ENCODE measurements at regions not wholly inside any gene's neighbourhood (a gene's known extent, or its start where the extent isn't known, plus 50 kb on each side); places are given as distances from the start of the nearest gene placed in this dataset.

- Histone ChIP-seq H3K36me3 (no peaks in the 10 kb centered on the region), H3K27me3 (no peaks in the 10 kb centered on the region), H3K9me3 (peaks cover 0 to 4% of the 10 kb centered on the region in 2 donors), H3K27ac (no peak overlapping the region), H3K4me1 (no peaks in the 10 kb centered on the region), H3K4me3 (no peak overlapping the region)
- intact Hi-C loops (cut with DNase I; ENCODE audit: low total_unique reads): no loop called here
- TF ChIP-seq POLR2AphosphoS5 (IDR thresholded peaks at IDR 0.05) (no peak), CTCF (IDR thresholded peaks at IDR 0.05) (no peak), POLR2A (IDR thresholded peaks at IDR 0.05) (no peak)
- no peak for DNase-seq (ENCODE audit: low spot score in 2 of 2)
Observed at GRCh38 chr16:13634959-13635358, 285.0 kb upstream of the ERCC4 start.

GRCh38 chr16:13638218-13638617 lies 281.7 kb upstream of the ERCC4 start:
- intact Hi-C loops (cut with DNase I; ENCODE audit: low total_unique reads): no loop called here

DNA sequence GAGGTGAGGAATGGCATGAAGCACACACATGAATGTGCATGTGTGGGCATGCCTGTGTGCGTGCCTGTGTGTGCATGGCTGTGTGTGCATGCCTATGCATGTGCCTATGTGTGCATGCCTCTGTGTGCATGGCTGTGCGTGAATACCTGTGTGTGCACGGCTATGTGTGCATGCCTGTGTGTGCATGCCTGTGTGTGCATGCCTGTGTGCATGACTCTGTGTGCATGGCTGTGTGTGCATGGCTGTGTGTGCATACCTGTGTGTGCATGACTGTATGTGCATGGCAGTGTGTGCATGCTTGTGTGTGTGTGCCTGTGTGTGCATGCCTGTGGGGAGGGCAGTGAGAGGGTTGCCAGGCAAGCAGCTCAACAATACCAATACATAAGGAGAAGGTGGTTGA lies 276.5 kb upstream of the ERCC4 start:
- H3K4me3 ChIP-seq: no peak overlapping the region
- no peaks in the 10 kb centered on the region for H3K36me3 ChIP-seq
- intact Hi-C loops (cut with DNase I; ENCODE audit: low total_unique reads): loop anchor here (2.0 kb wide), 1 partner anchor 55 kb away; no protein-coding TSS in a partner anchor
- no peak for DNase-seq (ENCODE audit: low spot score in 2 of 2)
- TF ChIP-seq POLR2A (IDR thresholded peaks at IDR 0.05) (no peak), POLR2AphosphoS5 (IDR thresholded peaks at IDR 0.05) (no peak), CTCF (IDR thresholded peaks at IDR 0.05) (no peak)
- no peaks in the 10 kb centered on the region for H3K27me3 ChIP-seq
- H3K9me3 ChIP-seq: no peaks in the 10 kb centered on the region
- H3K4me1 ChIP-seq: no peaks in the 10 kb centered on the region
- no peak overlapping the region for H3K27ac ChIP-seq

More at GRCh38 chr16:13638218-13638617, 281.7 kb upstream of the ERCC4 start:
- Histone ChIP-seq H3K9me3 (peaks cover 0 to 4% of the 10 kb centered on the region in 2 donors), H3K27ac (no peak overlapping the region), H3K36me3 (no peaks in the 10 kb centered on the region), H3K4me3 (no peak overlapping the region), H3K27me3 (no peaks in the 10 kb centered on the region), H3K4me1 (no peaks in the 10 kb centered on the region)
- TF ChIP-seq CTCF (IDR thresholded peaks at IDR 0.05) (no peak), POLR2A (IDR thresholded peaks at IDR 0.05) (no peak), POLR2AphosphoS5 (IDR thresholded peaks at IDR 0.05) (no peak)
- no peak for DNase-seq (ENCODE audit: low spot score in 2 of 2)

- TF ChIP-seq POLR2AphosphoS5 (IDR thresholded peaks at IDR 0.05) (no peak), POLR2A (IDR thresholded peaks at IDR 0.05) (no peak), CTCF (IDR thresholded peaks at IDR 0.05) (no peak)
- intact Hi-C loops (cut with DNase I; ENCODE audit: low total_unique reads): no loop called here
- Histone ChIP-seq H3K9me3 (no peaks in the 10 kb centered on the region), H3K36me3 (no peaks in the 10 kb centered on the region), H3K27ac (no peak overlapping the region), H3K4me3 (no peak overlapping the region), H3K4me1 (no peaks in the 10 kb centered on the region), H3K27me3 (no peaks in the 10 kb centered on the region)
- DNase-seq (ENCODE audit: low spot score in 2 of 2): no peak
Observed at GRCh38 chr16:13645601-13646245, 274.2 kb upstream of the ERCC4 start.

- H3K9me3 ChIP-seq: peaks cover 0 to under 1% of the 10 kb centered on the region in 2 donors
- no peak overlapping the region for H3K27ac ChIP-seq
- H3K36me3 ChIP-seq: no peaks in the 10 kb centered on the region
- no peak for DNase-seq (ENCODE audit: low spot score in 2 of 2)
- H3K27me3 ChIP-seq: no peaks in the 10 kb centered on the region
- TF ChIP-seq POLR2A (IDR thresholded peaks at IDR 0.05): no peak
- no peak for TF ChIP-seq POLR2AphosphoS5 (IDR thresholded peaks at IDR 0.05)
- TF ChIP-seq CTCF (IDR thresholded peaks at IDR 0.05): no peak
- H3K4me3 ChIP-seq: no peak overlapping the region
- intact Hi-C loops (cut with DNase I; ENCODE audit: low total_unique reads): no loop called here
- H3K4me1 ChIP-seq: no peaks in the 10 kb centered on the region
Observed at GRCh38 chr16:13660807-13661206, 259.1 kb upstream of the ERCC4 start.
